Stomach (tissue), 8 donors: ENCODE measurements at regions not wholly inside any gene's neighbourhood (a gene's known extent, or its start where the extent isn't known, plus 50 kb on each side); places are given as distances from the start of the nearest gene placed in this dataset.

Experiments
- DNase-seq, 2 donors: peaks; one replicate each; pipeline versions ENCODE4 v3.0.0 to v3.0.0-alpha.2; 2013 to 2019
- H3K27ac ChIP-seq, 5 donors: fragments of 200-600 bp in 4 of 5; sonication (generic) in 4 of 5; one replicate each; pipeline ENCODE4 v1.5.1; 2013 to 2019; ENCODE audit warnings: mild to moderate bottlenecking in 1 of 5, moderate library complexity in 1 of 5
- H3K27me3 ChIP-seq, 3 donors: fragments of 200-600 bp; sonication (generic); one replicate each; pipeline ENCODE4 v1.5.1; 2017 to 2019; ENCODE audit warnings: mixed run types in 1 of 3
- H3K36me3 ChIP-seq, 4 donors: fragments of 200-600 bp; sonication (generic); 1 replicate in 3 of 4; 2 replicates in 1 of 4; pipeline ENCODE4 v1.5.1; 2016 to 2019
- H3K4me1 ChIP-seq, 4 donors: fragments of 200-600 bp; sonication (generic); one replicate each; pipeline ENCODE4 v1.5.1; 2016 to 2019
- H3K4me3 ChIP-seq, 4 donors: fragments of 200-600 bp; sonication (generic) in 3 of 4; one replicate each; pipeline ENCODE4 v1.5.1; 2016 to 2019; ENCODE audit warnings: mild to moderate bottlenecking in 1 of 4
- H3K9me3 ChIP-seq, 4 donors: fragments of 200-600 bp; sonication (generic); one replicate each; pipeline ENCODE4 v1.5.1; 2016 to 2019
- EP300 ChIP-seq: sonication (generic); formaldehyde crosslinking; IDR thresholded peaks from one replicate; pipeline ENCODE4 v1.6.1; 2017; ENCODE audit warnings: antibody characterized with exemption
- POLR2A ChIP-seq, 4 donors: fragments of 450-650 bp; IDR thresholded peaks; one replicate each; pipeline ENCODE4 v1.6.1; 2016; ENCODE audit warnings: antibody characterized with exemption in 4 of 4, control low read depth in 2 of 4, mild to moderate bottlenecking in 1 of 4, moderate library complexity in 1 of 4
- POLR2AphosphoS5 ChIP-seq, 3 donors: sonication (generic); formaldehyde crosslinking; IDR thresholded peaks; one replicate each; pipeline ENCODE4 v1.6.1; 2016; ENCODE audit warnings: antibody characterized with exemption in 3 of 3
- WGBS, 5 donors: extraction: QIAGEN DNeasy Blood & Tissue Kit in 3 of 5; methylation state at CpG; one replicate each; pipeline versions ENCODE4 v1.1.5 to v1.1.7; 2013 to 2018; 5-methylcytosine and 5-hydroxymethylcytosine counted together
- intact Hi-C: fragments of 100-400 bp; cut with DNase I; formaldehyde crosslinking; loops from one replicate; pipeline ENCODE4 v1.15.1; 2023; ENCODE audit warnings: low total_unique reads
- TF ChIP-seq, protein P1 (sequence below), 7 experiments: fragments of 450-650 bp in 4 of 7; fragments of 200-600 bp in 3 of 7; sonication (generic) in 3 of 7; IDR thresholded peaks; one replicate each; pipeline ENCODE4 v1.5.1; 2016 to 2019; ENCODE audit warnings: antibody characterized with exemption in 7 of 7, control low read depth in 2 of 7, mild to moderate bottlenecking in 1 of 7
- donor health status: healthy with polysubstance abuse.
- donor health status: Bipolar disorder and iron deficiency.
- donor health status: healthy.

DNA sequence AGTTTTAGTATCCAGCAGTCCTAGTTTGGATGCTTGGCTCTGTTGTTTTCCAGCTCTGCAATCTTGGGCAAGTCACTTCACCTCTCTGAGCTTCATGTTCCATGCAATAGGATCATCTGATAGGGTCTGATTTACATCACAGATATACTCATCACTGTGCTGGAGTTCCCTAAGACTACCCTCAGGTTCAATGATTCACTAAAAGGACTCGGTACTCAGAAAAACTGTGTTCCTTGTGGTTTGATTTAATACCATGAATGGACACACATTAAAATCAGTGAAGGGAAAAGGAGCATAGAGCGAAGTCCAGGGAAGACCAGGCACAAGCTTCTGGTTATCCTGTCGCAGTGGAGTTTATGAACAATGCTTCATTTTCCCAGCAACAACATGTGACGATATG, 119.9 kb upstream of the EFNA5 start:
- Histone ChIP-seq H3K27ac (no peak overlapping the region), H3K4me3 (no peak overlapping the region), H3K27me3 (no peaks in the 10 kb centered on the region), H3K4me1 (no peaks in the 10 kb centered on the region), H3K36me3 (no peaks in the 10 kb centered on the region), H3K9me3 (peaks cover 0 to 9% (median 3%) of the 10 kb centered on the region in 4 donors)
- intact Hi-C loops: no loop called here
- DNase-seq: no peak
- TF ChIP-seq EP300 (no peak), POLR2AphosphoS5 (IDR thresholded peaks at IDR 0.05) (no peak), POLR2A (IDR thresholded peaks at IDR 0.05) (no peak)
- TF ChIP-seq, protein P1, sequence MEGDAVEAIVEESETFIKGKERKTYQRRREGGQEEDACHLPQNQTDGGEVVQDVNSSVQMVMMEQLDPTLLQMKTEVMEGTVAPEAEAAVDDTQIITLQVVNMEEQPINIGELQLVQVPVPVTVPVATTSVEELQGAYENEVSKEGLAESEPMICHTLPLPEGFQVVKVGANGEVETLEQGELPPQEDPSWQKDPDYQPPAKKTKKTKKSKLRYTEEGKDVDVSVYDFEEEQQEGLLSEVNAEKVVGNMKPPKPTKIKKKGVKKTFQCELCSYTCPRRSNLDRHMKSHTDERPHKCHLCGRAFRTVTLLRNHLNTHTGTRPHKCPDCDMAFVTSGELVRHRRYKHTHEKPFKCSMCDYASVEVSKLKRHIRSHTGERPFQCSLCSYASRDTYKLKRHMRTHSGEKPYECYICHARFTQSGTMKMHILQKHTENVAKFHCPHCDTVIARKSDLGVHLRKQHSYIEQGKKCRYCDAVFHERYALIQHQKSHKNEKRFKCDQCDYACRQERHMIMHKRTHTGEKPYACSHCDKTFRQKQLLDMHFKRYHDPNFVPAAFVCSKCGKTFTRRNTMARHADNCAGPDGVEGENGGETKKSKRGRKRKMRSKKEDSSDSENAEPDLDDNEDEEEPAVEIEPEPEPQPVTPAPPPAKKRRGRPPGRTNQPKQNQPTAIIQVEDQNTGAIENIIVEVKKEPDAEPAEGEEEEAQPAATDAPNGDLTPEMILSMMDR (IDR thresholded peaks at IDR 0.05): no peak
- 71 to 97% (median 86%) methylated on average over 4 of the region's 4 CpGs for WGBS, 5 donors

GRCh38 chr5:107786424-107786823, 115.7 kb upstream of the EFNA5 start:
- WGBS, 5 donors: 83 to 100% (median 91%) methylated on average over 1 of the region's 1 CpG
- intact Hi-C loops: no loop called here
- no peaks in the 10 kb centered on the region for H3K36me3 ChIP-seq
- peaks cover 0 to 10% (median 8%) of the 10 kb centered on the region in 4 donors for H3K9me3 ChIP-seq
- DNase-seq: no peak
- no peaks in the 10 kb centered on the region for H3K4me1 ChIP-seq
- H3K27ac ChIP-seq: no peak overlapping the region
- no peak overlapping the region for H3K4me3 ChIP-seq
- TF ChIP-seq EP300: no peak
- TF ChIP-seq, protein P1 (IDR thresholded peaks at IDR 0.05): no peak
- no peak for TF ChIP-seq POLR2AphosphoS5 (IDR thresholded peaks at IDR 0.05)
- TF ChIP-seq POLR2A (IDR thresholded peaks at IDR 0.05): no peak
- H3K27me3 ChIP-seq: no peaks in the 10 kb centered on the region

- WGBS, 5 donors: 35 to 55% (median 48%) methylated on average over 2 of the region's 2 CpGs
- Histone ChIP-seq H3K9me3 (peaks cover 0 to 18% (median 11%) of the 10 kb centered on the region in 4 donors), H3K36me3 (no peaks in the 10 kb centered on the region), H3K27me3 (no peaks in the 10 kb centered on the region), H3K27ac (no peak overlapping the region), H3K4me3 (no peak overlapping the region), H3K4me1 (no peaks in the 10 kb centered on the region)
- intact Hi-C loops: no loop called here
- TF ChIP-seq POLR2A (IDR thresholded peaks at IDR 0.05) (no peak), POLR2AphosphoS5 (IDR thresholded peaks at IDR 0.05) (no peak), EP300 (no peak)
- TF ChIP-seq, protein P1 (IDR thresholded peaks at IDR 0.05): no peak
- no peak for DNase-seq
Measured at GRCh38 chr5:107783551-107783950, 112.8 kb upstream of the EFNA5 start.

GRCh38 chr5:107782561-107783169, 111.9 kb upstream of the EFNA5 start:
- Histone ChIP-seq H3K4me1 (no peaks in the 10 kb centered on the region), H3K36me3 (no peaks in the 10 kb centered on the region), H3K4me3 (no peak overlapping the region), H3K27me3 (no peaks in the 10 kb centered on the region), H3K27ac (no peak overlapping the region), H3K9me3 (peaks cover 0 to 18% (median 11%) of the 10 kb centered on the region in 4 donors)
- 24 to 41% (median 34%) methylated on average over 4 of the region's 4 CpGs for WGBS, 5 donors
- no peak for DNase-seq
- intact Hi-C loops: no loop called here
- TF ChIP-seq POLR2A (IDR thresholded peaks at IDR 0.05): no peak
- no peak for TF ChIP-seq EP300
- TF ChIP-seq POLR2AphosphoS5 (IDR thresholded peaks at IDR 0.05): no peak
- TF ChIP-seq, protein P1 (IDR thresholded peaks at IDR 0.05): no peak
